GDM1 (cell line): ENCODE measurements at regions not wholly inside any gene's neighbourhood (a gene's known extent, or its start where the extent isn't known, plus 50 kb on each side); places are given as distances from the start of the nearest gene placed in this dataset.
"Not testable (repeated sequence)": the region's sequence is repeated elsewhere in the genome, so short reads cannot be mapped to it uniquely, and the experiment has no call there.

Experiments
- DNase-seq: peaks from one replicate; lab custom pipeline; 2025; lab: John Stamatoyannopoulos, UW

GRCh38 chr2:66103581-66103980 lies 331.3 kb upstream of the MEIS1 start:
- DNase-seq = no peak

- no peak for DNase-seq
Measured at GRCh38 chr2:66101206-66101605, 333.7 kb upstream of the MEIS1 start.

- no peak for DNase-seq
Measured at GRCh38 chr2:66095820-66096345, 339.0 kb upstream of the MEIS1 start.

- not testable (repeated sequence) for DNase-seq
Measured at GRCh38 chr2:66094689-66095088, 340.2 kb upstream of the MEIS1 start.

- DNase-seq = no peak
Measured at GRCh38 chr2:66093371-66093770, 341.6 kb upstream of the MEIS1 start.

GRCh38 chr2:66084948-66085590 lies 349.9 kb upstream of the MEIS1 start:
- no peak for DNase-seq

GRCh38 chr2:66082581-66082980 lies 352.3 kb upstream of the MEIS1 start:
- no peak for DNase-seq

GRCh38 chr2:66080127-66080526 lies 354.8 kb upstream of the MEIS1 start:
- no peak for DNase-seq

- no peak for DNase-seq
Measured at GRCh38 chr2:66073172-66073571, 361.8 kb upstream of the MEIS1 start.

GRCh38 chr2:66070721-66071602 lies 364.0 kb upstream of the MEIS1 start:
- no peak for DNase-seq

GRCh38 chr2:66069937-66070720 lies 364.8 kb upstream of the MEIS1 start:
- DNase-seq = no peak

GRCh38 chr2:66066032-66066431 lies 368.9 kb upstream of the MEIS1 start:
- DNase-seq = no peak

- DNase-seq = no peak
Measured at GRCh38 chr2:66059332-66059731, 375.6 kb upstream of the MEIS1 start.

GRCh38 chr2:66058675-66059074 lies 376.2 kb upstream of the MEIS1 start:
- no peak for DNase-seq

GRCh38 chr2:66057844-66058243 lies 377.1 kb upstream of the MEIS1 start:
- no peak for DNase-seq

GRCh38 chr2:66050392-66050791 lies 384.5 kb upstream of the MEIS1 start:
- no peak for DNase-seq

GRCh38 chr2:66048667-66049066 lies 386.3 kb upstream of the MEIS1 start:
- DNase-seq = no peak

- no peak for DNase-seq
Measured at GRCh38 chr2:66041902-66042657, 392.8 kb upstream of the MEIS1 start.

GRCh38 chr2:66036948-66037347 lies 398.0 kb upstream of the MEIS1 start:
- DNase-seq = no peak

GRCh38 chr2:66034467-66034866 lies 400.5 kb upstream of the MEIS1 start:
- no peak for DNase-seq

- DNase-seq = no peak
Measured at GRCh38 chr2:66032226-66032775, 402.6 kb upstream of the MEIS1 start.
